CD4-positive, alpha-beta T cell treated with Interferon alpha-2 for 1 hour (primary cell): ENCODE measurements at regions not wholly inside any gene's neighbourhood (a gene's known extent, or its start where the extent isn't known, plus 50 kb on each side); places are given as distances from the start of the nearest gene placed in this dataset.

Experiments used
- DNase-seq, 2 donors: peaks; one replicate each; pipeline ENCODE4 v3.0.0-alpha.2; 2020 to 2022

- DNase-seq = no peak
These were observed 333.8 kb downstream of the HAPSTR1 start for GRCh38 chr16:9425236-9425635.

DNA sequence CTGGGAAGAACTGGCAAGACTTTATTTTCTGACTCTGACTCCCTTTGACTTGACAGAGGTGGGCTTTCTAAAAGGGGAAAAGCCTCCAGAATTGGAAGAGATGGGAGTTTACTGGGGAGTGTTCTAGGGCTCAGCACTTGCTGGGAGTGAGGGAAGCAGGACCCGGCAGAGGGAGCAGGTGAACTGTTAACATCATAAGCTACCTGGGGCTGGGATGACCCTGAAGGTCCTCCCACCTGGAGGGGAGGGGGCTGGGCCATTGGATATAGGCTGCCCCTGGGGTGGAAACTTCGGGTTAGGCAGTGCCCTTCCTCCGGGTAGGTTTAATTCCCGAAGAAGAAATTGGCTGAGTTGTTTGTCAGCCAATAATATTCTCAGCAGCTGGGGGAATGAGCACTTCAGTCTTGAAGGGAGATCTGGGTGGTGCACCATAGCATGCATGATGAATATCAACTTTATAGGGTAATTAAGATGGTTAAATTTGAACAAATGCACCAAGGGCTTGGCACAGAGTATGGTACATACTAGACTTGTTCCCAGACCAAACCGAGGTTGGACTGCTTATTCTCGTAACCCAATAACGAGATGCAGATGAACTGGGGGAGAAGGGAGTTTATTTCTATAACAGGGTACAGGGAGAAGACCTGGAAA, 337.0 kb downstream of the HAPSTR1 start:
- DNase-seq = no peak

DNA sequence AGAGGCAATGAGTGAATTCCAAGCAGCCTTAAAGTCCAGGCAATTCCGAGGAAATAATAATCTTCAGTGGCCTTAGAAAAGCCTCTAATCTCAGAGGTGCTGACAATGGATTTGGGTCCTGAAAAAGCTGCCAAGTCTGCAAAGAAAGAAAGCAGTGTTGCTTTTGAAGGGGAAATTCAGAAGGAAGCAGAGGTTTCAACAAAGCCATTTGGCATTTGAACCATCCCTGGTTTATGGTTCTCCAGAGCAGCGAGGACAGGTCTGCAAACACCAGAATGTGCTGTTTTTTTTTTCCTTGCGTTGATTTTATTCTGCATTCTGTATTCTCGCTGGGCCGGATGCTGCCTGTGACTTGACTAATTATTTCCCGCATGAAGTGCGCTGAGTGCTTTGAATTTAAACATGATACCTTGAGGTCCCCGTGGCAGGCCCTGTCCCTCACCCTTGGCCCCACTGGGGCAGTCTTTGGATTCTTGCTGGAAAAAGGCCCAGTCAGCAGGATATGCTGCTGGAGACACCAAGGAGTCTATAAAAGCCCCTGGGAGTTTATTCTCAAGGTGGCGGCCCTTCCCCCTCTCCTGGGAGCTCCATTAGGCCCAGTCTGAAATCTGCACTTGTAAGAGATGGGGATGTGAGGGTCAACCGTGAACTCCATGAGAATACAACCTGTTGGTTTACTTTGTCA, 338.3 kb downstream of the HAPSTR1 start:
- DNase-seq = no peak

GRCh38 chr16:9434659-9435058, 343.2 kb downstream of the HAPSTR1 start:
- DNase-seq = no peak

DNA sequence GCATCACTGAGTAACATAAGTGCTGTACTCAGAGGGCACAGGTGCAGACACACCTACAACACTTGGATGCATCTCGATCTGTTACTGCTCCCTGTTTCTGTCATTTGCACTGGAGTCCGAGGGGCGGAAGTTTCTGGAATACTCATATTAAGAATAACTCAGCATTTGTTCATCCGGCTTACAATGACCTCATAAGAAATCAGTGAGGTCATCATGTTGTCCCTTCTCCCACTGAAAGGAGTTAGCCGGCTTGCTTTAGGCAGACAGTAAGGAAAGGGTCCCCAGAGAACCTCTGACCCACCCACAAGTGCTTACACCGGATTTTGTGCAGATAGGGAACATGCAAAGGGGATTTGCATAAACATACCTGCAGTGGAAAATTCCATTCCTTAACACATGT, 344.7 kb downstream of the HAPSTR1 start:
- no peak for DNase-seq

- DNase-seq = no peak
These were observed 345.7 kb downstream of the HAPSTR1 start for GRCh38 chr16:9437115-9437514.

DNA sequence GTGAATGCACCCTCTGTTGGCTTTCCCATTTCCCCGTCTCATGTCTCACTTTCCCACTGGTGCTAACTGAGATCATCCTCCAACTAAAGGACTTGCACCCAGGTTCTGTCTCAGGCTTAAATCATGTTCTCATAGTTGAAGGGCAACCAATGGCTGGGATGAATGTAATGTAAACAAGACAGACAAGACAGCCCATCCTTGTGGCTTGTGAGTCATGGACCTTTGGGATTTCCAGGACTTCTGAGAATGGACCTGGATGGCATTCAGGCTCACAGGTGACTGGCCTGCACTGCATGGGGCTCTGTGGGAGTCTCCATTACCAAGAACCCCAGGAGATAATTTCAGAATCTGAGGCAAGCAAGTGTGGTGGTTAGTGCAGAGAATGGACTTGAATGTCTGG, 347.5 kb downstream of the HAPSTR1 start:
- DNase-seq = no peak

GRCh38 chr16:9441012-9441411, 349.6 kb downstream of the HAPSTR1 start:
- DNase-seq = no peak

GRCh38 chr16:9443864-9444263, 352.4 kb downstream of the HAPSTR1 start:
- no peak for DNase-seq

- no peak for DNase-seq
These were observed 355.2 kb downstream of the HAPSTR1 start for GRCh38 chr16:9446471-9447194.

DNA sequence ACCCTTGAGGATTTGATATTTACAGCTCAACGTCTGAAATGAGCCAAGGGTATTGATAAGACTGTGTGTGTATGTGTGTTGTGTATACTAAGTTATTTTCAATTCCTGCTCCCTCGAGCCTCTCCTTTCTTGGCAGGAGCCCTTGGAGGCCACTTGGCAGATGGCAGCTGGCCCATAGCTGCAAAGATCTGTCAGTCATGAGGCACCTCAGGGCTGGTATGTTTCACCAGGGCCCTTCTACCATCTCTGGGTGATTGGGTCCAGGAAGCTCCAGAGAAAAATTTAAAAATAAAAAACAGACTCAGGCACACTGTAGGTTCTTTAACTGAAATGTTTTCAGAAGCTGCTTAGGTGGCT, 355.7 kb downstream of the HAPSTR1 start:
- no peak for DNase-seq

- no peak for DNase-seq
These were observed 356.3 kb downstream of the HAPSTR1 start for GRCh38 chr16:9447699-9448098.

DNA sequence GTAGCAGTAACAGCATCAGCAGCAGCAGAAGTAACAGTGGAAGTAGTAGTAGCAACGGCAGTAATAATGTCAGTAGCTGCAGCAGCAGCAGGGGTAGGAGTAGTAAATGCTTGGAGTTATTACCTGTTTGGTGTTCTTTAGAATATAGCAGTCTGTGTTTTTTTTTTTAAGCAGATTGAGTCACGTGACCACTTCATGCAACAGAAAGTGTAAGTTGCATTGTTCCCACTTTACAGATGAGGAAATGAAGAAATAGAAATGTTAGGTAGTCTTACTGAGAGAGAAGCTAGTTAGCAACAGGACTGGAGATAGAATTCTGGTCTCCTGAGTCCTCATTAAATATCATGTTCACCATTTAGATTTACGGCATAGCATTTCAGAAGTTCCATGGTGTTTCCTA, 358.2 kb downstream of the HAPSTR1 start:
- DNase-seq = no peak

GRCh38 chr16:9457215-9457614, 365.8 kb downstream of the HAPSTR1 start:
- DNase-seq = no peak

DNA sequence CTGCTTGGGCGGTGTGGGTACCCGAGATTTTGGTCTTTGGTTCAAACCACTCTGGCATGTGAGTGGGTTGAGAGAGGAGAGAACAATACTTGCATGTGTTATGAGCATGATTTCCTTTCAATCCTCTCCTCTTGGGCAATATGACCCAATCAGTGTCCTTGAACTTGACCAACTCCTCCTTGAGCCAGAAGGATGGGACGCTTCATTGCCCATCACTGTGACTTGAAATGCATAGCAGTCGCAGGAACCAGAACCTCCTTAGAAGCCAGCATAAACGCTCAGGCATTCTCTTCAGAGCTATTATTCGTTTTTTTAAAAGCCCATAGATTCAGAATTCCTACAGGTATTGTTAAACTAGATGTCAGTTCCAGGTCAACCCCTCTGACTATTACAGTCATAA, 367.4 kb downstream of the HAPSTR1 start:
- no peak for DNase-seq

DNA sequence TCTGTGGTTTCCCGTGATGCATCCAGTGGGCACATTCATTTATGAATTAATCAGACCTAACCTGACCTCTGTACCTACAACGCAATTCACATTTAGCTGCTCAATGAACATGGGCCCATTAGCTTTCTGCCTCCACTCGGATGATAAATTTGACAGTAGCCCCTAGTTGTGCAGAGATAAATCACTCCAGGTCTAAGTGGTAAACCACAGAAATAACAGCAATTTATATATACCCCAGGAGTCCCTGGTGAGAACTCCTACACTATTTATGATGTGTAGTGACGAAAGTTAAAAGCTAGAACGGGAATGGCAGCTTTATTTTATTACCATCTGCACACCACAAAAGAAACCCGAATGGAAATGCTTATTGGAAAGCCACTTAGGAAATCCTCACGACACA, 371.5 kb downstream of the HAPSTR1 start:
- no peak for DNase-seq

- no peak for DNase-seq
These were observed 372.0 kb downstream of the HAPSTR1 start for GRCh38 chr16:9463461-9463860.

- DNase-seq = no peak
These were observed 373.7 kb downstream of the HAPSTR1 start for GRCh38 chr16:9465161-9465560.

GRCh38 chr16:9469512-9469911, 378.1 kb downstream of the HAPSTR1 start:
- no peak for DNase-seq

GRCh38 chr16:9476744-9477143, 385.3 kb downstream of the HAPSTR1 start:
- DNase-seq = no peak

GRCh38 chr16:9479008-9479407, 387.6 kb downstream of the HAPSTR1 start:
- DNase-seq = no peak

DNA sequence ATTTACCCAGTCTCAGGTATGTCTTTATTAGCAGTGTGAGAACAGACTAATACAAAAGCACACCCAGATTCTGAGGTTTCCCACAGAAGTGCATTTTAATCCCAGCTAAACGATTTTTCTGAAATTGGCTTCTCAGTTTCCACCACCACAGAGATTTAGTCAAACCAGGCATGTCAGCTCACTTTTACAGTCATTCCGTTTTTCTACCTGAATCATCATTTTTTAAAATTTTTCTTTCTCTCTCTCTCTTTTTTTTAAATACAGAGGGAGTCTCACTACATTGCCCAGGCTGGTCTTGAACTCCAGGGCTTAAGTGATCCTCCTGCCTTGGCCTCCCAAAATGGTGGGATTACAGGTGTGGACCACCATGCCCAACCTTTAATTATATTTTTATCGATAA, 389.1 kb downstream of the HAPSTR1 start:
- no peak for DNase-seq

- DNase-seq = no peak
These were observed 390.6 kb downstream of the HAPSTR1 start for GRCh38 chr16:9481747-9482730.
